OCI-LY3 (cell line): ENCODE measurements at regions not wholly inside any gene's neighbourhood (a gene's known extent, or its start where the extent isn't known, plus 50 kb on each side); places are given as distances from the start of the nearest gene placed in this dataset.

Source experiments
- CTCF ChIP-seq: fragments of 200-600, 300-600 bp; sonication (generic); IDR thresholded peaks from 2 replicates; pipeline ENCODE4 v1.5.1; 2014; ENCODE audit warnings: antibody characterized with exemption, low read length, low read depth
- EZH2phosphoT487 ChIP-seq: fragments of 200-600 bp; shearing (Covaris generic); IDR thresholded peaks from 2 replicates; pipeline ENCODE4 v1.6.1; 2018; ENCODE audit warnings: antibody characterized with exemption, mixed run types, low read depth

GRCh38 chr6:11433860-11434259, 103.7 kb upstream of the TMEM170B start:
- TF ChIP-seq CTCF = no peak
- no peak for TF ChIP-seq EZH2phosphoT487
